ENCODE measurements at regions not wholly inside any gene's neighbourhood (a gene's known extent, or its start where the extent isn't known, plus 50 kb on each side); places are given as distances from the start of the nearest gene placed in this dataset.

- no peak for DNase-seq (ENCODE audit: low spot score)
- H3K36me3 Mint-ChIP-seq (ENCODE audit: low read depth): peaks cover 5% of the 10 kb centered on the region; the same call in 2 of the 3 replicates
- 0 out of 2 replicates have a peak, but pooled peaks cover 5% of the 10 kb centered on the region for H3K9me2 ChIP-seq (ENCODE audit: insufficient read depth)
These were observed 547.0 kb downstream of the STIM2 start for GRCh38 chr4:27407616-27408015.

GRCh38 chr4:27412613-27413012 is 552.0 kb downstream of the STIM2 start:
- Histone ChIP-seq H3K36me3 (ENCODE audit: insufficient read depth) (no peaks in the 10 kb centered on the region), H2AFZ (no peak overlapping the region), H3K27ac (ENCODE audit: low read depth) (no peak overlapping the region), H3K4me1 (ENCODE audit: insufficient read depth) (peaks cover 5% of the 10 kb centered on the region; the same call in 1 of the 2 replicates), H3K9me2 (ENCODE audit: insufficient read depth) (peaks cover 8% of the 10 kb centered on the region; the same call in 1 of the 2 replicates), H3K4me2 (no peak overlapping the region), H3F3A (replicated peaks; ENCODE audit: low read depth) (no peaks in the 10 kb centered on the region), H3K79me2 (replicated peaks; ENCODE audit: insufficient read depth) (no peaks in the 10 kb centered on the region), H3K4me3 (no peak overlapping the region), H4K20me1 (replicated peaks; ENCODE audit: insufficient read depth) (no peaks in the 10 kb centered on the region), H3K27me3 (ENCODE audit: insufficient read depth) (no peaks in the 10 kb centered on the region)
- H3K4me1 Mint-ChIP-seq: peaks cover 5% of the 10 kb centered on the region; the same call in 2 of the 3 replicates
- DNase-seq (ENCODE audit: low spot score) (peak; percentile 1), ATAC-seq (peak; percentile 46; the same call in 2 of the 3 replicates)
- H3K4me3 Mint-ChIP-seq: no peak overlapping the region
- H3K27me3 Mint-ChIP-seq (ENCODE audit: insufficient read depth, low read depth, poor library complexity): peaks cover 3% of the 10 kb centered on the region
- H3K9me3 Mint-ChIP-seq: peaks cover 18% of the 10 kb centered on the region
- no peak overlapping the region for H3K27ac Mint-ChIP-seq
- peaks cover 14% of the 10 kb centered on the region; the same call in 2 of the 3 replicates for H3K36me3 Mint-ChIP-seq (ENCODE audit: low read depth)
- TF ChIP-seq ZNF462 (CRISPR knock-in tag; IDR thresholded peaks at IDR 0.05) (no peak), NANOG (IDR thresholded peaks at IDR 0.05; ENCODE audit: borderline replicate concordance) (no peak)

More at GRCh38 chr4:27407616-27408015, 547.0 kb downstream of the STIM2 start:
- Histone ChIP-seq H3K36me3 (ENCODE audit: insufficient read depth) (peaks cover 6% of the 10 kb centered on the region; the same call in 1 of the 2 replicates), H3K4me2 (no peak overlapping the region), H4K20me1 (replicated peaks; ENCODE audit: insufficient read depth) (no peaks in the 10 kb centered on the region), H2AFZ (no peak overlapping the region), H3K27ac (ENCODE audit: low read depth) (no peak overlapping the region), H3F3A (replicated peaks; ENCODE audit: low read depth) (no peaks in the 10 kb centered on the region), H3K4me3 (no peak overlapping the region), H3K79me2 (replicated peaks; ENCODE audit: insufficient read depth) (no peaks in the 10 kb centered on the region), H3K27me3 (ENCODE audit: insufficient read depth) (no peaks in the 10 kb centered on the region), H3K4me1 (ENCODE audit: insufficient read depth) (peaks cover 4% of the 10 kb centered on the region; the same call in 1 of the 2 replicates)
- peaks cover 3% of the 10 kb centered on the region; the same call in 2 of the 3 replicates for H3K4me1 Mint-ChIP-seq
- ATAC-seq: no peak
- TF ChIP-seq ETS1 (IDR thresholded peaks at IDR 0.05) (no peak), EZH2 (IDR thresholded peaks at IDR 0.05; ENCODE audit: low read depth, unreplicated experiment) (no peak), NANOG (IDR thresholded peaks at IDR 0.05; ENCODE audit: borderline replicate concordance) (no peak), JUNB (IDR thresholded peaks at IDR 0.05; ENCODE audit: unreplicated experiment) (no peak), REST (IDR thresholded peaks at IDR 0.05; ENCODE audit: unreplicated experiment) (no peak), ZNF331 (CRISPR knock-in tag; IDR thresholded peaks at IDR 0.05; ENCODE audit: low read depth) (no peak)
- no peak overlapping the region for H3K27ac Mint-ChIP-seq
- no peak overlapping the region for H3K4me3 Mint-ChIP-seq
- H3K27me3 Mint-ChIP-seq (ENCODE audit: insufficient read depth, low read depth, poor library complexity): peaks cover under 1% of the 10 kb centered on the region
- H3K9me3 Mint-ChIP-seq: peaks cover 19% of the 10 kb centered on the region
